ENCODE measurements at regions not wholly inside any gene's neighbourhood (a gene's known extent, or its start where the extent isn't known, plus 50 kb on each side); places are given as distances from the start of the nearest gene placed in this dataset.

GRCh38 chr10:36759141-36759805 is 366.1 kb upstream of the ANKRD30A start:
- TF ChIP-seq CTCF (IDR thresholded peaks at IDR 0.05): no peak
- TF ChIP-seq EP300 (IDR thresholded peaks at IDR 0.05): no peak
- no peak for TF ChIP-seq POLR2A (IDR thresholded peaks at IDR 0.05)
- Histone ChIP-seq H3K27me3 (no peaks in the 10 kb centered on the region), H3K4me3 (no peak overlapping the region), H3K9me3 (no peaks in the 10 kb centered on the region), H3K36me3 (no peaks in the 10 kb centered on the region), H3K27ac (no peak overlapping the region), H3K4me1 (peaks cover 0 to 8% (median 0%) of the 10 kb centered on the region in 4 donors)
- WGBS, 2 donors: 48 to 57% methylated on average over 3 of the region's 3 CpGs
- DNase-seq (ENCODE audit: low spot score in 2 of 2): no peak

GRCh38 chr10:36748128-36748871 is 377.1 kb upstream of the ANKRD30A start:
- Histone ChIP-seq H3K36me3 (no peaks in the 10 kb centered on the region), H3K27me3 (no peaks in the 10 kb centered on the region), H3K9me3 (peaks cover 0 to 5% (median 0%) of the 10 kb centered on the region in 4 donors), H3K4me1 (no peaks in the 10 kb centered on the region), H3K27ac (no peak overlapping the region), H3K4me3 (no peak overlapping the region)
- no peak for DNase-seq (ENCODE audit: low spot score in 2 of 2)
- TF ChIP-seq POLR2A (IDR thresholded peaks at IDR 0.05) (no peak), EP300 (IDR thresholded peaks at IDR 0.05) (no peak), CTCF (IDR thresholded peaks at IDR 0.05) (no peak)
- WGBS, 2 donors: 97 to 99% methylated on average over 9 to 14 of the region's 19 CpGs

- 83 to 88% methylated on average over 5 of the region's 5 CpGs for WGBS, 2 donors
- Histone ChIP-seq H3K36me3 (no peaks in the 10 kb centered on the region), H3K4me1 (no peaks in the 10 kb centered on the region), H3K27me3 (no peaks in the 10 kb centered on the region), H3K9me3 (no peaks in the 10 kb centered on the region), H3K4me3 (no peak overlapping the region), H3K27ac (no peak overlapping the region)
- DNase-seq (ENCODE audit: low spot score in 2 of 2): no peak
- TF ChIP-seq CTCF (IDR thresholded peaks at IDR 0.05): no peak
- TF ChIP-seq POLR2A (IDR thresholded peaks at IDR 0.05): no peak
- TF ChIP-seq EP300 (IDR thresholded peaks at IDR 0.05): no peak
These were observed 385.4 kb upstream of the ANKRD30A start for GRCh38 chr10:36739884-36740445.

- TF ChIP-seq CTCF (IDR thresholded peaks at IDR 0.05) (no peak), POLR2A (IDR thresholded peaks at IDR 0.05) (no peak), EP300 (IDR thresholded peaks at IDR 0.05) (no peak)
- H3K36me3 ChIP-seq: no peaks in the 10 kb centered on the region
- 90 to 97% methylated on average over 4 of the region's 4 CpGs for WGBS, 2 donors
- H3K4me1 ChIP-seq: no peaks in the 10 kb centered on the region
- no peak overlapping the region for H3K27ac ChIP-seq
- DNase-seq (ENCODE audit: low spot score in 2 of 2): no peak
- no peaks in the 10 kb centered on the region for H3K27me3 ChIP-seq
- no peak overlapping the region for H3K4me3 ChIP-seq
- H3K9me3 ChIP-seq: no peaks in the 10 kb centered on the region
These were observed 386.5 kb upstream of the ANKRD30A start for GRCh38 chr10:36738738-36739431.
